ENCODE measurements at regions not wholly inside any gene's neighbourhood (a gene's known extent, or its start where the extent isn't known, plus 50 kb on each side); places are given as distances from the start of the nearest gene placed in this dataset.

DNA sequence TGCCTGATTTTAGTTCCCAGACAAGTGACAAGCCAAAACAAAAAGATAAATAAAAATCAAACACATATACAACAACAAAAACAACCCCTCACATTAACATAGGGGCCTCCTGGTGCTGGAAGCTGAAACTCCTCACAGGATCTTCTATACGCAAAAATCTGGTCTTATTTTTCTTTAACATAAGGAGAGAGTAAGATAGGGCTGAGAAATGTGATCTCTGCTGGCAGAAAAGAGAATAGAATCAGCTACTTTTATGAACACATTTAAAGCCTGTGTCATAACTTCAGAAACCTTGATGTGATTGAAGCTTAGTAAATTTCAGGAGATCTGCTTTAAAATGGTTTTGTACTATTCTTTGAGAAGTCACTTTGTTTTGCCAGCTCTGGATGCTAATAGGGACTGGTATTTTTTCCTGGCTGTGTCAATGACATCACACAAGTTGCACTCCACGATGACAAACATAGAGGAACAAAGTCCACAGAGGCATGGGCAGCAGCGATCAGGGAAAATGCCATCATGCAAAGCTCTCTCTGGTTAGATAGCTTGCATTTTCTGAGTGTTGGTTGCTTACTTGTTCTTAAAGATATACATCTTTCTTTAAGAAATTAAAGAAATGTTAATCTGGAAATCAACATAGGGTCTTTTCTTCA lies 176.6 kb upstream of the SP4 start:
- DNase-seq = no peak

- peak; percentile 88 for DNase-seq
These were observed 173.9 kb upstream of the SP4 start for GRCh38 chr7:21253740-21254687.

- DNase-seq = peak; percentile 53
These were observed 171.5 kb upstream of the SP4 start for GRCh38 chr7:21256310-21256877.

DNA sequence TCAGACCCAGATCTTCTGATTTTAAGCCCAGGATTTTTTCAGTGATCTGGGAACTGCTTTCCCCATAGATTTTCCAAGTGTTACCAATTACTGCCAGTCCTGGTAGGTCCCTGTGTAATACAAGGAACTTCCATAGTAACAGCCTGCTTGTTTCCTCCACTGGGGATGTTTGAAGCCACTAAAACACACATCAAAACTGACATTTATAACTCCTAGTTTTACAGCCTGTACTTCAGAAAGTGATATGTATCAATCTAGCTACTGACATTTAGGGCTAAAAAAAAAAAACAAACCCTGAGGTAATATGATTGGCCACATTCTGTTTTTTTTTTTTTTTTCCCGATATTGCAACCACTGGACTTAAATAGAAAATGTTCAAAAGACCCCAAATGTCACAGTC lies 166.9 kb upstream of the SP4 start:
- no peak for DNase-seq

GRCh38 chr7:21261627-21262594 lies 166.0 kb upstream of the SP4 start:
- DNase-seq = peak; percentile 71

DNA sequence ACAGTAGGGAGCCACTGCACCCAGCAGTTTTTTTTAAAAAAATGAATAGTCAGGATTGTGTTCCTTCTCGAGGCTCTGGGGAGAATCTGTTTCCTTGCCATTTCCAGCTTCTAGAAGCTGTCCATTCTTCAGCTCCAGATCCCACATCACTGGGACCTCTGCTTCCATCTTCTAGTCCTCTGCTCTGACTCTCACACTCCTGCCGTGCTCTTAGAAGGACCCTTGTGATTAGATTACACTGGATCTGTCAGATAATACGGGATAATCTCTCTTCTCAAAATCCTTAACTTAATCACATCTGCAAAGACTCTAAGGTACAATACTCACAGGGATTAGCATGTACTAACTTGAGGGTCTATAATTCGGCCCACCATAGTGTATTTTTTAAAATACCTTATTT lies 158.9 kb upstream of the SP4 start:
- no peak for DNase-seq

DNA sequence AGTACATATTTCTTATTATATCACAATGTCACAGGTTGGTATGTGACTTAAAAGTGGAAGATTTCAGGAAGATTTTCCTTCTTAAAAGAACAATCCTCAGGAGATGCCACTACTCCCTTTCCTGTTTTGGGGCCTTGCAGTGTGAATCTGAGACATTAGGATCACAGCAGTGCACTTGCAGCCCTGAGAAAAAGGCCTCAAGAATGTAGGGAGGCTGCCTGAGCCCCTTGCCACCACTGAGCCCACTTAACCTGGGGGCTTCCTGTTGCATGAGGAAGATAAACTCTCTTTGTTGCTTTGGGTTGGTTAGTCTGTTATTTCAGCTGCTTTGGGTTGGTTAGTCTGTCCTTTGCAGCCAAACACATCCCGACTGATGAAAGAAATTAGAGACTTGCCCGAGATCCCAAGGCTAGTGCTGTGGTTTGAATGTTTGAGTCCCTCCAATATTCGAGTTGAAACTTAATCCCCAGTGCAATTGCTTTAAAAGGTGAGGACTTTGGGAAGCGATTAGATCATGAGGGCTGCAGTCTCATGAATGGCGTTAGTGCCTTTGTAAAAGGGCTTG lies 151.3 kb upstream of the SP4 start:
- DNase-seq = no peak

- no peak for DNase-seq
These were observed 148.9 kb upstream of the SP4 start for GRCh38 chr7:21278944-21279343.

GRCh38 chr7:21281193-21281592 lies 146.7 kb upstream of the SP4 start:
- DNase-seq = no peak

GRCh38 chr7:21293771-21294170 lies 134.1 kb upstream of the SP4 start:
- no peak for DNase-seq

GRCh38 chr7:21299766-21300165 lies 128.1 kb upstream of the SP4 start:
- DNase-seq = no peak

DNA sequence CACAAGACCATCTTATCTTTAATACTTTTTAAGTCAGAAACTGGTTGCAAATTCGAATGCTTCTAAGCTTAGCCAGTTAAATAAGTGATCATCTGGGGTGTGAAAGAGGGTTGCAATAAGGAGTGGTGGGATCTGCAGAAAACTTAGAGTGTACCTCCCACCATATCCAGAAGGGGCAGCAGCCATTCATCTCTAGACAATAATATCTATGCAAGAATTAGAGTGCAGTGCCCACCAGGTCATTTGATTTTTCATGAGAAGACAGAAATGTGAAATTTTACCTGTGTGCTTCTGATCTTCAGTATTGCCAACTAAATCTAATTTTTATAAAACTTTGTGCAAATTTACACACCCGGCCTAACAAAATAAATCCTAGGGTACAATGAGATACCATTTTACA lies 127.2 kb upstream of the SP4 start:
- DNase-seq = no peak

DNA sequence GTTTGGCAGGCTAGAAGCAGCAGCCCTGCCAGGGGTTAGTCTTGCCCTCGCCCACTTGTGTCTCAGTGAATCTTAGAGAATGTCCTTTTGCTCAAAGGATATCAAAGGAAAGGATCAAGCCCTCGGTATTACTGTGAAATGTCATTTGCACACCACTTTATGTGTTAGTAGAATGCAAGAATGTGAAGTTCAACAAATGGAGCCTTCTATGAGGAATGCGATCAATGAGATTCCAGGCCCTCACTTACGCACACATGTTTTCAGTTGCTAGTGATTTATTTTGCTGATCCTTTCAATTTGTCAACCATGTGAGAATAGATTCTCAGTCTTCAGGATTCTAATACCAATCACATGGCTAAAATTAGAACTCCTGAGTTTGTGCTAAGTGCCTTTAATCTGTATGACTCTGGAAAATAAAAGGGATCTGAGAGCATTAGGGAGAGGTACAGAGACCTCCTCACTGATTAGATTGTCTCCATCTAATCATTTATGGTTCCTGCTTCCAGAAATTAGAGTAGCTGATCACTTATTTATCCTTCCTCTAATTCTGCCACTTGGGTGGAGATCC lies 123.0 kb upstream of the SP4 start:
- no peak for DNase-seq

- DNase-seq = no peak
These were observed 122.2 kb upstream of the SP4 start for GRCh38 chr7:21305455-21306235.

DNA sequence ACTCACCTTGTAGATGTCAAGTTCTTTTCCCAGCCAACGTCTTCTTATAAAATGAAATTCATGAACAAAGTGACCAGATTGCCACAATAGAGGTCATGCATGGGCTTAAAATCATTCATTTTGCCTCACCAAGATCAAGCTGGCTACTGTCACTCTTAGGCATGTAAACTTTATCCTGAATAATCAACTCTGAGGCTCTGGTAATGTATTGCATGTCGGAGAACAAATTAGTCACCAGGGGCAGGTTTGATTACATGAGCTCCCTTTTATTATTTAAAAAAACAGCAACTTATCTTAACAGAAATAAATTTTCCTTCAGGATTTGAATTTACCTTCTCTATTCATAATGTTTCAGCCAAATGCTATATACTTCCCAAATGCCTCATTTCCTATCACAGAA lies 112.9 kb upstream of the SP4 start:
- DNase-seq = no peak

- peak; percentile 79 for DNase-seq
These were observed 109.6 kb upstream of the SP4 start for GRCh38 chr7:21317966-21318915.

DNA sequence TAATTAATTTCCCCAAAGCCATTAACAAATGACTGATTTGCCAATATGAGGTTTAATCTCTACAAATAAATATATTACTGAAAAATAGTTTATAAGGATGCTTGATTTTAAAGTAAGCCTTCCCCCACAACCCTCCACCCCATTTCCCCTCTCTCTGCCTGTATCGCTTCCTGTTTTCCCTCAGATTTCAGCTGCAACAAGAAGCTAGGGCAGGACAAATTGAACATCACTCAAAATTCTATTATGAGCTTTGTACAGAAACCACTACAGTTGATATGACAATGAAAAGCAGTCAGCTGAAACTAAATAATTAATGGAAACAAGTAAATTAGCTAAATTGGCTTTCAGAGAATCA lies 109.0 kb upstream of the SP4 start:
- no peak for DNase-seq

DNA sequence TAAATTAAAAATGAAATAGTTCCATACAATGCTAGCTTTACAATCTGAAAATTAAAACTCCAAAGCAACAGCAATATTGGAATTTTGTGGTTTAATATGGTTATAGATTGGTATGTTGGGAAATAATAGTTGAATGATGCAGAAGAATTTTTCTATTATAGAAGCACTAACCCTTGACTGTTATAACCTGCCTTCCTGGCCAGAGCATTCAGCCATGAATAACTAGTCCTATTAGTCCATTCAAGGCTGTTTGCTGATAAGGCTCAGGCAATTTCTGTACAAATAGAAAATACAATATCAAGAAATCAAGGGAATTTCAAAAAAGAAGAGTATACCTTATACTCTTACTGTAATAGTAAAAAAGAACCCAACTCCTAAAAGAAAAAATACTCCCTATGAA lies 101.6 kb upstream of the SP4 start:
- DNase-seq = no peak

GRCh38 chr7:21326921-21327320 lies 101.0 kb upstream of the SP4 start:
- DNase-seq = no peak
